Neural progenitor cell (in vitro differentiated cells): ENCODE measurements at regions not wholly inside any gene's neighbourhood (a gene's known extent, or its start where the extent isn't known, plus 50 kb on each side); places are given as distances from the start of the nearest gene placed in this dataset.
"Not testable (repeated sequence)": the region's sequence is repeated elsewhere in the genome, so short reads cannot be mapped to it uniquely, and the experiment has no call there.

Experiments used
- DNase-seq: peaks from one replicate; pipeline ENCODE4 v3.0.0-alpha.2; 2016; ENCODE audit warnings: low spot score
- H2AFZ ChIP-seq: fragments of 200-600 bp; sonication (generic); replicated peaks from 2 replicates; pipeline ENCODE4 v1.6.1; 2016; ENCODE audit warnings: antibody characterized with exemption
- H3F3A ChIP-seq: fragments of 200-600 bp; sonication (generic); 2 replicates; pipeline ENCODE4 v1.6.1; 2016; ENCODE audit warnings: antibody characterized with exemption, low read depth
- H3K27ac ChIP-seq: fragments of 200-600 bp; sonication (generic); 2 replicates; pipeline ENCODE4 v1.5.1; 2016; ENCODE audit warnings: mild to moderate bottlenecking
- H3K27me3 ChIP-seq: fragments of 200-600 bp; sonication (generic); 2 replicates; pipeline ENCODE4 v1.6.1; 2016; ENCODE audit warnings: mild to moderate bottlenecking, moderate library complexity
- H3K36me3 ChIP-seq: fragments of 200-600 bp; sonication (generic); 2 replicates; pipeline ENCODE4 v1.5.1; 2016
- H3K4me1 ChIP-seq: fragments of 200-600 bp; sonication (generic); 2 replicates; pipeline ENCODE4 v1.6.1; 2016; ENCODE audit warnings: mixed run types
- H3K4me2 ChIP-seq: fragments of 200-600 bp; sonication (generic); 2 replicates; pipeline ENCODE4 v1.6.1; 2016
- H3K4me3 ChIP-seq: fragments of 200-600 bp; sonication (generic); 2 replicates; pipeline ENCODE4 v1.5.1; 2016
- H3K79me2 ChIP-seq: fragments of 200-600 bp; sonication (generic); 2 replicates; pipeline ENCODE4 v1.6.1; 2016; ENCODE audit warnings: low read depth
- H3K9ac ChIP-seq: fragments of 200-600 bp; sonication (generic); 2 replicates; pipeline ENCODE4 v1.6.1; 2016
- H3K9me3 ChIP-seq: fragments of 200-600 bp; sonication (generic); 2 replicates; pipeline ENCODE4 v1.5.1; 2016; ENCODE audit warnings: low read depth
- H4K20me1 ChIP-seq: fragments of 200-600 bp; sonication (generic); 2 replicates; pipeline ENCODE4 v1.6.1; 2016; ENCODE audit warnings: low read depth
- H3K27ac Mint-ChIP-seq: 3 replicates; pipeline ENCODE4 v1.8.0; 2021; ENCODE audit warnings: mixed read lengths
- H3K27me3 Mint-ChIP-seq: 2 replicates; pipeline ENCODE4 v1.8.0; 2022; ENCODE audit warnings: low read depth, mild to moderate bottlenecking, inconsistent platforms, moderate library complexity, mixed read lengths; ENCODE audit not compliant: insufficient read depth
- H3K36me3 Mint-ChIP-seq: 3 replicates; pipeline ENCODE4 v1.8.0; 2021; ENCODE audit warnings: mixed read lengths
- H3K4me1 Mint-ChIP-seq: 3 replicates; pipeline ENCODE4 v1.8.0; 2021; ENCODE audit warnings: mixed read lengths
- H3K4me3 Mint-ChIP-seq: 3 replicates; pipeline ENCODE4 v1.8.0; 2021; ENCODE audit warnings: mild to moderate bottlenecking, moderate library complexity, mixed read lengths
- H3K9me3 Mint-ChIP-seq: 3 replicates; pipeline ENCODE4 v1.8.0; 2020; ENCODE audit warnings: mixed read lengths
- CTCF ChIP-seq: fragments of 200-600 bp; sonication (generic); IDR thresholded peaks from 2 replicates; pipeline ENCODE4 v1.5.1; 2017; ENCODE audit warnings: antibody characterized with exemption, mild to moderate bottlenecking
- EZH2 ChIP-seq: fragments of 200-600 bp; sonication (generic); IDR thresholded peaks from 2 replicates; pipeline ENCODE4 v1.6.1; 2017; ENCODE audit warnings: antibody characterized with exemption, mild to moderate bottlenecking, moderate library complexity
- EZH2phosphoT487 ChIP-seq: fragments of 200-600 bp; sonication (generic); IDR thresholded peaks from 2 replicates; pipeline ENCODE4 v1.6.1; 2017; ENCODE audit warnings: antibody characterized with exemption

- Histone ChIP-seq H3K36me3 (no peaks in the 10 kb centered on the region), H3K9ac (no peak overlapping the region), H3F3A (no peaks in the 10 kb centered on the region), H4K20me1 (no peaks in the 10 kb centered on the region), H3K9me3 (no peaks in the 10 kb centered on the region), H3K27me3 (no peaks in the 10 kb centered on the region), H3K4me1 (no peaks in the 10 kb centered on the region), H3K4me2 (no peak overlapping the region), H3K27ac (no peak overlapping the region), H3K79me2 (no peaks in the 10 kb centered on the region), H2AFZ (no peak overlapping the region), H3K4me3 (no peak overlapping the region)
- TF ChIP-seq EZH2phosphoT487 = no peak
- no peak for TF ChIP-seq CTCF
- no peak for TF ChIP-seq EZH2
- H3K27me3 Mint-ChIP-seq = no peaks in the 10 kb centered on the region
- H3K4me1 Mint-ChIP-seq = peaks cover 4% of the 10 kb centered on the region
- no peak overlapping the region for H3K4me3 Mint-ChIP-seq
- peaks cover 5% of the 10 kb centered on the region for H3K9me3 Mint-ChIP-seq
- no peak overlapping the region for H3K27ac Mint-ChIP-seq
- H3K36me3 Mint-ChIP-seq = no peaks in the 10 kb centered on the region
- DNase-seq = no peak
Measured at GRCh38 chr2:183542606-183543005, 418.4 kb downstream of the NUP35 start.

GRCh38 chr2:183543222-183543621, 419.0 kb downstream of the NUP35 start:
- Mint-ChIP-seq H3K4me1 (peaks cover 4% of the 10 kb centered on the region), H3K27ac (no peak overlapping the region), H3K9me3 (peaks cover 5% of the 10 kb centered on the region), H3K27me3 (no peaks in the 10 kb centered on the region), H3K36me3 (no peaks in the 10 kb centered on the region), H3K4me3 (no peak overlapping the region)
- DNase-seq = no peak
- Histone ChIP-seq H3K36me3 (no peaks in the 10 kb centered on the region), H3K27ac (no peak overlapping the region), H3K9me3 (no peaks in the 10 kb centered on the region), H3K9ac (no peak overlapping the region), H3K27me3 (no peaks in the 10 kb centered on the region), H3K4me3 (no peak overlapping the region), H2AFZ (peak overlapping the region; percentile 79), H3K4me2 (no peak overlapping the region), H4K20me1 (no peaks in the 10 kb centered on the region), H3K4me1 (no peaks in the 10 kb centered on the region), H3K79me2 (no peaks in the 10 kb centered on the region), H3F3A (no peaks in the 10 kb centered on the region)
- TF ChIP-seq CTCF (no peak), EZH2 (no peak), EZH2phosphoT487 (no peak)

GRCh38 chr2:183543731-183544130, 419.5 kb downstream of the NUP35 start:
- DNase-seq = peak; percentile 60
- Histone ChIP-seq H2AFZ (peak overlapping the region; percentile 79), H3K4me3 (no peak overlapping the region), H3K9ac (no peak overlapping the region), H3K4me2 (no peak overlapping the region), H3K36me3 (no peaks in the 10 kb centered on the region), H3K9me3 (no peaks in the 10 kb centered on the region), H3K27me3 (no peaks in the 10 kb centered on the region), H3K4me1 (no peaks in the 10 kb centered on the region), H3K27ac (no peak overlapping the region), H3K79me2 (no peaks in the 10 kb centered on the region), H3F3A (no peaks in the 10 kb centered on the region), H4K20me1 (no peaks in the 10 kb centered on the region)
- Mint-ChIP-seq H3K4me3 (no peak overlapping the region), H3K36me3 (no peaks in the 10 kb centered on the region), H3K27ac (no peak overlapping the region), H3K27me3 (no peaks in the 10 kb centered on the region), H3K9me3 (peaks cover 5% of the 10 kb centered on the region), H3K4me1 (peaks cover 4% of the 10 kb centered on the region)
- TF ChIP-seq CTCF = no peak
- TF ChIP-seq EZH2 = no peak
- no peak for TF ChIP-seq EZH2phosphoT487

GRCh38 chr2:183546560-183547350, 422.5 kb downstream of the NUP35 start:
- H3K4me3 Mint-ChIP-seq = not testable (repeated sequence)

More at GRCh38 chr2:183546560-183547350, 422.5 kb downstream of the NUP35 start:
- not testable (repeated sequence) for H3K27me3 Mint-ChIP-seq, H3K27ac ChIP-seq, H3K9me3 ChIP-seq, H3K36me3 Mint-ChIP-seq, H3K9ac ChIP-seq, H3K36me3 ChIP-seq, H3K27me3 ChIP-seq, H3F3A ChIP-seq, H3K79me2 ChIP-seq, H3K4me1 Mint-ChIP-seq, DNase-seq, H3K4me3 ChIP-seq, H4K20me1 ChIP-seq, H3K27ac Mint-ChIP-seq, H3K4me1 ChIP-seq, H2AFZ ChIP-seq, H3K4me2 ChIP-seq
- H3K9me3 Mint-ChIP-seq = peaks cover 11% of the 10 kb centered on the region
